ENCODE measurements at regions not wholly inside any gene's neighbourhood (a gene's known extent, or its start where the extent isn't known, plus 50 kb on each side); places are given as distances from the start of the nearest gene placed in this dataset.

GRCh38 chr2:18927525-18928232 lies 338.3 kb upstream of the NT5C1B start:
- H3K9me3 Mint-ChIP-seq, result no peaks in the 10 kb centered on the region
- H3K4me3 Mint-ChIP-seq, result no peak overlapping the region
- H3K27ac Mint-ChIP-seq, result no peak overlapping the region
- ATAC-seq (ENCODE audit: low read depth), result no peak
- POLR2A ChIA-PET, result no interaction called here
- no peak for DNase-seq
- no peaks in the 10 kb centered on the region for H3K4me1 Mint-ChIP-seq
- no peaks in the 10 kb centered on the region for H3K36me3 Mint-ChIP-seq
- H3K27me3 Mint-ChIP-seq, result no peaks in the 10 kb centered on the region

- H3K4me1 Mint-ChIP-seq, result no peaks in the 10 kb centered on the region
- H3K4me3 Mint-ChIP-seq, result no peak overlapping the region
- no peaks in the 10 kb centered on the region for H3K9me3 Mint-ChIP-seq
- no peak for ATAC-seq (ENCODE audit: low read depth)
- no peaks in the 10 kb centered on the region for H3K36me3 Mint-ChIP-seq
- H3K27ac Mint-ChIP-seq, result no peak overlapping the region
- POLR2A ChIA-PET, result no interaction called here
- H3K27me3 Mint-ChIP-seq, result no peaks in the 10 kb centered on the region
- no peak for DNase-seq
Measured at GRCh38 chr2:18926631-18927524, 337.5 kb upstream of the NT5C1B start.

DNA sequence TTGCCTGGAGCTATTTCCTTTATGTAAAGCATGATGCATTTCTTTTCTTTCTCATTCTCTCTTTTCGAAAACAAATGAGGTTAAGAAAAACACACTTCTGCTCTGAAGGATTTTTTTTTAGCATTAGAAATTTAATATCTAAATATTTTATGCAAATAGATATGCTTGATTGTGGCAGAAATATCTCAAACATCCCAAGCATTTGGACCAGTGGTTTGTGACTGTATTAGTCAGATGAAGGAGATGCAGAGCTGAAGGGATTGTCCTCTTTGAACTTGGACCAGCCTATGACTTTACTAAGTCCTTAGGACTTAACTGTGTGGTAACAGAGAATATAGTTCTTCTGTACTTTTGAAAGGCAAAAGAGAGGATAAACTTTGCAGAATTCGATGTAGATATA lies 335.9 kb upstream of the NT5C1B start:
- no peaks in the 10 kb centered on the region for H3K9me3 Mint-ChIP-seq
- DNase-seq (no peak), ATAC-seq (ENCODE audit: low read depth) (no peak)
- no peaks in the 10 kb centered on the region for H3K27me3 Mint-ChIP-seq
- no peak overlapping the region for H3K27ac Mint-ChIP-seq
- H3K4me1 Mint-ChIP-seq, result no peaks in the 10 kb centered on the region
- H3K36me3 Mint-ChIP-seq, result no peaks in the 10 kb centered on the region
- POLR2A ChIA-PET, result no interaction called here
- no peak overlapping the region for H3K4me3 Mint-ChIP-seq

GRCh38 chr2:18924886-18925285 lies 335.5 kb upstream of the NT5C1B start:
- DNase-seq (no peak), ATAC-seq (ENCODE audit: low read depth) (no peak)
- H3K36me3 Mint-ChIP-seq, result no peaks in the 10 kb centered on the region
- H3K9me3 Mint-ChIP-seq, result no peaks in the 10 kb centered on the region
- H3K4me3 Mint-ChIP-seq, result no peak overlapping the region
- no peaks in the 10 kb centered on the region for H3K4me1 Mint-ChIP-seq
- H3K27ac Mint-ChIP-seq, result no peak overlapping the region
- POLR2A ChIA-PET, result no interaction called here
- H3K27me3 Mint-ChIP-seq, result no peaks in the 10 kb centered on the region

DNA sequence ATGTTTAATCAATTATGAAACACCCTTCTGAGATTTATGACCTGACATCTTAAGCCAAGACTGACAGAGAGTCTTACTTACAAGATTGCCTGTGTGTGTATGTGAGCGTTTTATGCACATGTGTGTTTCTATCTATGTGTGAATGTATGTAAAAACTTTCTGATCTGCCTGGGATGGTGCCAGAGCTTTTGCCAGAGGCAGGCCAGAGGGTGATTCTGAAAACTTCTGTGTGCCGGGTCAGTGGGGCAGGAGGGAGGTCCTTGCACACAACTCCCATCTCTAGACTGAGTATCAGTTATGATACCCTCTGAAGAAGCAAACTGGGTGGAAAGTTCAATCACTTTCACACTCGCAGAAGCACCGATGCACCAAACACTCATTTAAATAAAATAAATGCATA lies 335.0 kb upstream of the NT5C1B start:
- POLR2A ChIA-PET, result no interaction called here
- Mint-ChIP-seq H3K4me1 (no peaks in the 10 kb centered on the region), H3K36me3 (no peaks in the 10 kb centered on the region), H3K9me3 (no peaks in the 10 kb centered on the region), H3K27ac (no peak overlapping the region), H3K27me3 (no peaks in the 10 kb centered on the region), H3K4me3 (no peak overlapping the region)
- ATAC-seq (ENCODE audit: low read depth), result no peak
- DNase-seq, result no peak

DNA sequence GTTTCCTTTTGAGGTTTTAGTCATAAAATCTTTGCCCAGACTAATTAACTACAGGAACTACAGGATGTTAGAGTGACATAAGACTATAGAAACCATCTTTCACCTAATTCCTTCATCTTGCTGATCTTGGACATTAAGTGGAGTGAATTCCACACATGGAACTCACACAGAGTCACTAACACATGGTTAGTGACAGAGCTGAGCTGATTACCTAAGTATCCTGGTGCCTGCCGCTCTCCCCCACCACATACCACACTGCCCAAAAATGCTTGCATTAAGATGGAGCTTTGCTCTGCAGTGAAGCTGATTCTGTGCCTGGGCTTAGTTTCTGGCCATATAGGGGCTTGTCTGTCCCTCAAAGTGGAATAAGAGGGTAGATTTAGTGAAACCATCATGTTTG lies 332.9 kb upstream of the NT5C1B start:
- H3K27ac Mint-ChIP-seq, result no peak overlapping the region
- no peaks in the 10 kb centered on the region for H3K9me3 Mint-ChIP-seq
- H3K27me3 Mint-ChIP-seq, result no peaks in the 10 kb centered on the region
- no peaks in the 10 kb centered on the region for H3K4me1 Mint-ChIP-seq
- H3K4me3 Mint-ChIP-seq, result no peak overlapping the region
- POLR2A ChIA-PET, result no interaction called here
- ATAC-seq (ENCODE audit: low read depth), result no peak
- H3K36me3 Mint-ChIP-seq, result no peaks in the 10 kb centered on the region
- DNase-seq, result no peak

DNA sequence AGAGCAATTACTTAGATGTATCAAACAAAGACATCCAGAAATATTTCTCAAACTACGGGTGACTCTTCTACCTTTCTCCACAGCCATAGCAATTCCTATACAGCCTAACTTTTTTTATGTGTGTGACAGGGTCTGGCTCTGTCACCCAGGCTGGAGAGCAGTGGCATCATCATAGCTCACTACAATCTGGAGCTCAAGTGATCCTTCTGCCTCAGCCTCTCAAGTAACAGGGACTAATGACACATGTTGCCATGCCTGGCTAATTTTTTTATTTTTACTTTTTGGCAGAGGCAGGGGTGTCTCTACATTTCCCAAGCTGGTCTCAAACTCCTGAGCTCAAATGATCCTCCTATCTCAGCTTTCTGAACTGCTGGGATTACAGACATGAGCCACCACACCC lies 328.9 kb upstream of the NT5C1B start:
- no peaks in the 10 kb centered on the region for H3K4me1 Mint-ChIP-seq
- H3K27me3 Mint-ChIP-seq, result no peaks in the 10 kb centered on the region
- no peaks in the 10 kb centered on the region for H3K9me3 Mint-ChIP-seq
- no peaks in the 10 kb centered on the region for H3K36me3 Mint-ChIP-seq
- H3K4me3 Mint-ChIP-seq, result no peak overlapping the region
- POLR2A ChIA-PET, result no interaction called here
- DNase-seq (no peak), ATAC-seq (ENCODE audit: low read depth) (no peak)
- H3K27ac Mint-ChIP-seq, result no peak overlapping the region

DNA sequence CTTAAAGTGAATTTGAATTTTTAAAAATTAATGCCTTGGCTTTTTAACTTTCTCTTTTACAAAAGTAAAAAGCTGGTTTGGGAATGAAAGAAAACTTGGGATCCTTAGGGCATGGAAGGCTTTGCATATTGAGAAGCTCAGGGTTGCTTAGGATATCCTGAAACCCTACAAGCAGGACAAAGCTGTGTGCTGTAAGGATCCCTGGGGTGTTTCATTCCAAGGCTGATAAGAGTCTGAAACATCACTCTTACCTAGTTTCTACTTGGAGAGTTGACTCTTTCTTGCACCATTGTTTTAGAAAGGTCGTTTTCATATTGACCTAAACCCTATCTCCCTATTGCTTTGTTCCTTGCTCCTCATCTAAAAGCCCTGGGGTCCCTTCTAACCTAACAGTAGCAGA lies 325.9 kb upstream of the NT5C1B start:
- ATAC-seq (ENCODE audit: low read depth) (no peak), DNase-seq (no peak)
- no peak overlapping the region for H3K4me3 Mint-ChIP-seq
- no peak overlapping the region for H3K27ac Mint-ChIP-seq
- no peaks in the 10 kb centered on the region for H3K36me3 Mint-ChIP-seq
- H3K9me3 Mint-ChIP-seq, result peaks cover 1% of the 10 kb centered on the region
- POLR2A ChIA-PET, result no interaction called here
- H3K27me3 Mint-ChIP-seq, result no peaks in the 10 kb centered on the region
- H3K4me1 Mint-ChIP-seq, result no peaks in the 10 kb centered on the region

DNA sequence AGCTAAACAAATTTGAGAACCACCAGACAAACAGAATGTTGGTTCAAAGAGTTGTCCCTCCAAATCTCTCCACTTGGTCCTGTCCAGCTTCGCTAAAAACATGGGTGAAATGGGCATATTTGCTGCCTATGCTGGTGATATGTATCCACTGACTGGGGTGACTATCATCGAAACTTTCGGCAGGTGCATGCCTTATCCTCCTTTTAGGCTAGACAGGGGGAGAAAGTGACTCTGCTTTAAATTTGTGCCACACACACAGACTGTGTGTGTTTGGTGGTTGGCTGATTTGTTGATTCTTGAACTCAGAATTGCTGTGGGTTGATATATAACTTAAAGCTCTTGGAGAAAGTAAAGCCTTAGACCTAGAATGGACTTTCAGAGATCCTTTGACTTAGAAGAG lies 324.1 kb upstream of the NT5C1B start:
- ATAC-seq (ENCODE audit: low read depth) (no peak), DNase-seq (no peak)
- no peaks in the 10 kb centered on the region for H3K36me3 Mint-ChIP-seq
- peaks cover 1% of the 10 kb centered on the region for H3K9me3 Mint-ChIP-seq
- no peaks in the 10 kb centered on the region for H3K4me1 Mint-ChIP-seq
- H3K27me3 Mint-ChIP-seq, result no peaks in the 10 kb centered on the region
- no peak overlapping the region for H3K27ac Mint-ChIP-seq
- POLR2A ChIA-PET, result no interaction called here
- no peak overlapping the region for H3K4me3 Mint-ChIP-seq

- no peaks in the 10 kb centered on the region for H3K36me3 Mint-ChIP-seq
- H3K4me1 Mint-ChIP-seq, result no peaks in the 10 kb centered on the region
- no peak for ATAC-seq (ENCODE audit: low read depth)
- H3K27ac Mint-ChIP-seq, result no peak overlapping the region
- H3K27me3 Mint-ChIP-seq, result no peaks in the 10 kb centered on the region
- H3K9me3 Mint-ChIP-seq, result peaks cover 3% of the 10 kb centered on the region
- DNase-seq, result no peak
- POLR2A ChIA-PET, result no interaction called here
- H3K4me3 Mint-ChIP-seq, result no peak overlapping the region
Measured at GRCh38 chr2:18912225-18912888, 323.0 kb upstream of the NT5C1B start.

- no peaks in the 10 kb centered on the region for H3K27me3 Mint-ChIP-seq
- no peaks in the 10 kb centered on the region for H3K4me1 Mint-ChIP-seq
- H3K9me3 Mint-ChIP-seq, result peaks cover 3% of the 10 kb centered on the region
- DNase-seq (no peak), ATAC-seq (ENCODE audit: low read depth) (no peak)
- no peaks in the 10 kb centered on the region for H3K36me3 Mint-ChIP-seq
- H3K27ac Mint-ChIP-seq, result no peak overlapping the region
- POLR2A ChIA-PET, result no interaction called here
- H3K4me3 Mint-ChIP-seq, result no peak overlapping the region
Measured at GRCh38 chr2:18911416-18911815, 322.0 kb upstream of the NT5C1B start.

DNA sequence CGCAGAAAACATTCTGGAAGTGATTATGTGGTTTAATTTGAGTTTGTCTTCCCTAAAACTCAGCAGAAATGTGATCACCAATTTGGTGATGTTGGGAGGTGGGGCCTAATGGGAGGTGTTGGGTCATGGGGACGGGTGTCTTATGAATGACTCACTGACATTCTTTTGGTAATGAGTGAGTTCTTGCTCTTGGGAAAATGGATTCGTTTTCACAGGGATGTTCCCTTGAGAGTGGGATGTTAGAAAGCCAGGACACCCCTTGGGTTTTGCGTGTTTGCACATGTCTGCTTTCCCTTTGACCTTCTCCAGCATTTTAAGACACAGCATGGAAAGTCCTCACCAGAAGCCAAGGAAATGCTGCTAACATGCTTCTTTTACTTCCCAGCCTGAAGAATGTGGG lies 321.5 kb upstream of the NT5C1B start:
- DNase-seq, result no peak
- H3K36me3 Mint-ChIP-seq, result no peaks in the 10 kb centered on the region
- no peak for ATAC-seq (ENCODE audit: low read depth)
- H3K27me3 Mint-ChIP-seq, result no peaks in the 10 kb centered on the region
- POLR2A ChIA-PET, result no interaction called here
- H3K4me3 Mint-ChIP-seq, result no peak overlapping the region
- peaks cover 3% of the 10 kb centered on the region for H3K9me3 Mint-ChIP-seq
- no peaks in the 10 kb centered on the region for H3K4me1 Mint-ChIP-seq
- no peak overlapping the region for H3K27ac Mint-ChIP-seq

GRCh38 chr2:18907937-18908336 lies 318.6 kb upstream of the NT5C1B start:
- Mint-ChIP-seq H3K4me1 (no peaks in the 10 kb centered on the region), H3K9me3 (peaks cover 3% of the 10 kb centered on the region), H3K4me3 (no peak overlapping the region), H3K27me3 (no peaks in the 10 kb centered on the region), H3K27ac (no peak overlapping the region), H3K36me3 (no peaks in the 10 kb centered on the region)
- POLR2A ChIA-PET, result no interaction called here
- ATAC-seq (ENCODE audit: low read depth), result no peak
- DNase-seq, result no peak

- H3K9me3 Mint-ChIP-seq, result peaks cover 3% of the 10 kb centered on the region
- POLR2A ChIA-PET, result no interaction called here
- no peak overlapping the region for H3K4me3 Mint-ChIP-seq
- no peaks in the 10 kb centered on the region for H3K4me1 Mint-ChIP-seq
- no peak overlapping the region for H3K27ac Mint-ChIP-seq
- no peaks in the 10 kb centered on the region for H3K27me3 Mint-ChIP-seq
- H3K36me3 Mint-ChIP-seq, result no peaks in the 10 kb centered on the region
- ATAC-seq (ENCODE audit: low read depth), result no peak
- DNase-seq, result no peak
Measured at GRCh38 chr2:18907508-18907907, 318.1 kb upstream of the NT5C1B start.

Data from activated naive CD8-positive, alpha-beta T cell treated with anti-CD3 and anti-CD28 coated beads, Interleukin-2, amount 10 ng/mL, durations not matched to agents 7 days and 5 days (primary cell).